HG02759 (cell line): ENCODE measurements at regions not wholly inside any gene's neighbourhood (a gene's known extent, or its start where the extent isn't known, plus 50 kb on each side); places are given as distances from the start of the nearest gene placed in this dataset.
A peak's percentile ranks its signal among the peaks of the same experiment; 100 is the strongest.
"Not testable (repeated sequence)": the region's sequence is repeated elsewhere in the genome, so short reads cannot be mapped to it uniquely, and the experiment has no call there.

Experiments
- ATAC-seq: cut with Tn5 transposase; IDR thresholded peaks from one replicate; pipeline ENCODE4 v1.9.1; 2021; ENCODE audit warnings: mild to moderate bottlenecking, moderate library complexity; ENCODE audit not compliant: unreplicated experiment

DNA sequence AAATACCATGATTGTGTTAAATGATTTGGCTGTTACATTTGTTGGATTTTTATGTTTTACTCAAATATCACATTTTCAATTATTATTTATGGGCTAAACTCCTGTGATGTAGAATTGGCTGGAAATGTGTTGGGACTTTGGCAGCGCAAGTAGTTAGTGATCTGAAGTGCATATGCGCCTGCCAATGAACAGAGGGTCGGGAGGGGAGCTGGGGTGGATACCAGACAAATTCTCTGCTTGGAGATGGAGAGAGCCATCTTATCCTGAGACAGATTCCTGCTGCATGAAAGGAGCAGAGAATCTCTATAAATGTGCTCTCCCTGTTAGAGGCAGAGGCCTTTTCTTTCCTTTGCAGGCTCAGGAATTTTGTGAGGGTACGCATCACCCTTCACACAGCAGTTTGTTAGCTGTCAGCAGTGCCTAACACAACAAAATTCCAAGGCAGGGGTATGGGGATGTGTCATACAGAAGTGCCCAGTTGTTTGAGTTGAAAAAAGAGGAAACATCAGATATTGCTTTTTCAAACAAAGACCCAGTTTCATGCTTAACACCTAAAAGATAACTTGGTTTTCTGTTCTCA is 489.1 kb downstream of the CSNK1G3 start:
- no peak for ATAC-seq

DNA sequence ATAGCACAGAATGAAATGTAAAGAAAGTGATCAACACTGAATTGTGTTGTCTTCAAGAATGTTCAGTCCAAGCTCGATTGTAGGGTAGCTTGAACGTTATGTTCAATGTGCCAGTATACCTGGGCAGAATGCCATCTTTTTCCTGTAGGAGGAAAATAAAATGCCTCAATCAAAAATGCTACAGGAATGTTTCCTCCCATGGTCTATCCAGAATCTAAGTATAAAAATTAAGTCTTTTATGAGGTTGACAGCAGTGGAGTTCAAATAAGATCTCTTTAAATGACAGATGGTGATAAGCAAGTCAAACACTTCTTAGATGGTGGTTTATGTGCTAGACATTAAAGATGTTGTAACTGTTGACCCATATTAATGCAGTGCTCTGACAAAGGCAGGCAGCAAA is 488.6 kb downstream of the CSNK1G3 start:
- ATAC-seq, result no peak

GRCh38 chr5:123997462-123998215 is 485.7 kb downstream of the CSNK1G3 start:
- no peak for ATAC-seq

DNA sequence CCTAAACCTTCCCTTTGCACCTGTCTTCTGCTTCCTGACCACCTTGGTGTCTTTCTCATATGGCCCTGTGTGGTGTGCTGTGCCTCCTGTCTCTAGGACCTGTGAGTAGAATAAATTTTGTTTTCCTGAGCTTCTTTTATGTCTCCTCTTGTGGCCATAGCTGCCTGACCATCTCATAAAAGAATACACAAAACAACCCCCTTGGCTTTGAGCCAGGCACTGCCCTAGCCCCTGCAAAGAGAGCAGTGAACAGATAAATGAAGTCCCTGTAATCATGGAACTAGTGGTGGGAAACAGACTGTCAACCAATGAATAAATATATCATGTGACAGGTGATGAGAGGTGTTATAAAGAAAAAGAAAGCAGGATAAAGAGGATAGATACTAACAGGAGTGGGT is 485.1 kb downstream of the CSNK1G3 start:
- ATAC-seq, result no peak

GRCh38 chr5:123992641-123993040 is 480.7 kb downstream of the CSNK1G3 start:
- ATAC-seq, result no peak

DNA sequence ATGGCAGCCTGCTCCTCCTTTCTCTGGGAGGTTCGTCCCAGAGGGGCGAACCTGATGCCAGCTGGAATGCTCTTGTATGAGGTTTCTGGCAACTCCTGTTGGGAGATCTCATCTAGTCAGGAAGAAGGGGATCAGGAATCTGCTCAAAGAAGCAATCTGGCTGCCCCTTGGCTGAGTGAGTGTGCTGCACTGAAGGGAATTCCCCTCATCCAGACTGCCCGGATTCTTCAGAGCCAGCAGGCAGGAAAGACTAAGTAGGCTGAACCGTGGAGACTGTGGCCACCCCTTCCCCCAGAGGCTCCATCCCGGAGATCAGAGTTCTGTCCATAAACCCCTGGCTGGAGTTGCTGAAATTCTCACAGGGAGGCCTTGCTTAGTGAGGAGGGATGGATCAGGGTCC is 476.0 kb downstream of the CSNK1G3 start:
- ATAC-seq, result no peak

GRCh38 chr5:123976379-123977033 is 464.5 kb downstream of the CSNK1G3 start:
- ATAC-seq, result peak; percentile 83

- not testable (repeated sequence) for ATAC-seq
Measured at GRCh38 chr5:123975521-123975920, 463.5 kb downstream of the CSNK1G3 start.

DNA sequence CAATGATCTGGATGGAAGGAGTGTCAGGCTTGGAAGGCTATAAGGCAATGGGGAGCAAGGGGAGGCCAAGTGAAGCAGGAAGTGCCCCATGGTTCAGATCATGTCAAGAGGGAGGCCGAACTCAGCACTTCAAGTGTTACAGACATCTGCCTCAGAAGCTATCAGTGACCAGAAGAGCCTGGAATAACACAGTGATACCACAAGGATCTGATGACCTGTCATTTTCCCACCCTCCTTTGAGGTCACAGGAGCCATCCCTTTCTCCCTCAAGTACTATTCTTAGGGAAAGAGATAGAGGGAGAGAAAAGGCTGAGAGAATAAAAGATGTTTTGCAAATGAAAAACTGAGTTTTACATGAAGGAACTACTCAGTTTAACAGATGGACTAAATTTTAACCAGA is 454.8 kb downstream of the CSNK1G3 start:
- ATAC-seq, result no peak

DNA sequence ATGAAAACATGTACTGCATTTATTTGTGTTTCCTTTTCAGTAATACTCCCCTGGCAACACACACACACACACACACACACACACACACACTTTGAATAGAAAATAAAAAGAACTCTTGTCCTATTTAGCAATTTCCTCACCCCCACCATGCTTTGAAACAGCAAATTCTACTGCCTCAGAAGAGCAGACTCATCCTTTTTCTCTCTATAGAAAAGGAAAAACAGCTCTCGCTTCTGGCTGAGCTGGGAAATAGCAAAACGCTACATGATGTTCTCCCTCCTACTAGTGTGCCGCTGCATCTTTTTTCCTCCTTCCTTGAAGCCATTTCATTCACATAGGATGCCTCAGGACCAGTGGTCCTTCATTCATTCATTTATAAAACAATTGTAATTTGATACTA is 453.6 kb downstream of the CSNK1G3 start:
- ATAC-seq, result no peak

GRCh38 chr5:123964884-123965283 is 452.9 kb downstream of the CSNK1G3 start:
- ATAC-seq, result no peak

GRCh38 chr5:123960526-123960925 is 448.5 kb downstream of the CSNK1G3 start:
- no peak for ATAC-seq

GRCh38 chr5:123951582-123951977 is 439.6 kb downstream of the CSNK1G3 start:
- no peak for ATAC-seq

DNA sequence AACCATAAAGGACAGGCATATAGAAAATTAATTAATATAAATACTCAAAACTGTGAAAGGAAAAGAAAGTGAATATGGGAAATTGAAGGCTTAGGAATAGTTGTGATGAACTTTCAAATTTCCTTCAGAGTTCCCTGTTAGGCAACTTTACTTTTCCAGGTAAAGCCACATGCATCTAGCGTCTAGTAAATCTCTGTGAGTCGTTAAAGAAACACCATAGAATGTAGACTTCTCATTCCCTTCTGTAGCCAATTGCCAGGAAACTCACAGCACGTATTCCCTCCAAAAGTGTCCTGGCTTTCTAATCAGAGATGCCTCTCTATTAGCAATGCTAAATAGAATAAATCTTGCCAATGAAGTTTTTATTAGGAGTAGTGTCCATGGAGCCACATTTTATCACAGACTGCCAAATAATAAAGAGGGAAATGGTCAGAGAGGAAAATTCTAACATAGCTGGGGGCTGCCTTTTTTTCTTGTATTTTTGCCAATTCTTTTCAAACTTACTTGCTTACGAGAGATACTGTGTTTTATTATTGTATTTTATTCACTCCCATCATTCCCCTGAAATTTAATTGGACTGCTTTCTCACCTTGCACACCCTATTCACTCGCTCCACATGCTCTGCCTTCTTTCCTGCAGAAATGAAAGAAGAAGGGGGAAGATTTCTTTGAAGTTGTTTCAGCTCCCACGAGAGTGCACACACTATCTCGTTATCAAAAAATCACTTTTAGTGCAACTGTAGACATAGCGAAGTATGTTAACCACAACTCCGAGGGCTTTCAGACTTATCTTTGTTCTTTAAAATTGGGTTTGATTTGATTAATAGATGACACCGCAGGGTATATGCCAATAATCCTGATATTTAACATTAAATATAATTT is 439.0 kb downstream of the CSNK1G3 start:
- ATAC-seq, result no peak

DNA sequence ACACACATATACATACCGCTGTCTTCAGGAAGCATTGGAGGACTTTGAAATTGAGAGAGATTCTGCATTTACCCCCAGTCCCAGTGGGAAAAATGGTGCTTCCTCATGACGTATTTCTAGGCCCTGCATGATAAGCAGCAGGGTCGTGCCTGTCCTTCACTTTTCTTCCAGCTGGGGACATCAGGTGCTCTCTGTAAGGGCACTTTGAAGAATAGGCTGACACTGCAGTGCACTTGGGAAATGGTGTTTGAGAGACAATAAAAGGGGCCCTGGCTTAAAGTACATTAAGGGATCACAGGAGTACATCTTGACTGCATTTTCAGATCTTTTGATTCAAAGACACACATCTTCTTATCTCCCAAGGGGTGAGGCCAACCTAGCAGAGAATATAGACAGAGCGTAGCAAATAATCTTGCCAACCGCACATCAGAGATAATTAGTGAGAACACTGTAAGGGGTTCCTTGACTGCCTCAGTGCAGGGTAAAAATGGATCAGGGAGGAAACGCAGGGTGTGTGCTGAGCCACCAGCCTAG is 437.9 kb downstream of the CSNK1G3 start:
- ATAC-seq, result no peak

DNA sequence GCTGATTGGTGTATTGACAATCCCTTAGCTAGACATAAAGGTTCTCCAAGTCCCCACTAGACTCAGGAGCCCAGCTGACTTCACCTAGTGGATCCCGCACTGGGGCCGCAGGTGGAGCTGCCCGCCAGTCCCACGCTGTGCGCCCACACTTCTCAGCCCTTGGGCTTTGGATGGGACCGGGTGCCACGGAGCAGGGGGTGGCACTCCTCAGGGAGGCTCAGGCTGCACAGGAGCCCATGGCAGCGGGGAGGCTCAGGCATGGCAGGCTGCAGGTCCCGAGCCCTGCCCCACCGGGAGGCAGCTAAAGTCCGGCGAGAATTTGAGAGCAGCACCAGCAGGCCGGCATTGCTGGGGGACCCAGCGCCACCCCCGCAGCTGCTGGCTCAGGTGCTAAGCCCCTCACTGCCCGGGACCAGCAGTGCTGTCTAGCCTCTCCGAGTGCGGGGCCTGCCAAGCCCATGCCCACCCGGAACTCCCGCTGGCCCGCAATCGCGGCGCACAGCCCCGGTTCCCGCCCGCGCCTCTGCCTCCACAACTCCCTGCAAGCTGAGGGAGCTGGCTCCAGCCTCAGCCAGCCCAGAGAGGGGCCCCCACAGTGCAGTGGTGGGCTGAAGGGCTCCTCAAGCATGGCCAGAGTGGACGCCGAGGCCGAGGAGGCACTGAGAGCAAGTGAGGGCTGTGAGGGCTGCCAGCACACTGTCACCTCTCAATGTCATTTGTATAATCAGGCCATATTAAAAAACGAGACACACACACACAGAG is 437.2 kb downstream of the CSNK1G3 start:
- no peak for ATAC-seq

DNA sequence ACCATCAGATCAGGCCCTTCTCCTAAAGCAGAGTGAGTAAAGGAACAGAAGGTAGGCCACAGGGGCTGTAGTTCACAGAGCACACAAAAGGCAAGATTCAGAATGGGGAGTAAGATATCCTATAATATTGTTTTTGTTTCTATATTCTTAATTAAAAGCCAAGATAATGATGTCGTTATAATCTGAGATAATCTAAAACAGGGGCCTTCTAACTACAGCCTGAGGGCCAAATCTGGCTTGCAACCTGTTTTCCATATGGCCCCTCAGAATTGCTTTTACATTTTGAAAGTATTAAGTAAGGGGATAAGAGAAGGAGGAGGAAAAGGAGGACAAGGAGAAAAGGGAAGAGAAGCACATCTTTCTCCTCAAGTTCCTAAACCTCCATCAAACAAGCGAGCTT is 435.8 kb downstream of the CSNK1G3 start:
- ATAC-seq, result no peak

DNA sequence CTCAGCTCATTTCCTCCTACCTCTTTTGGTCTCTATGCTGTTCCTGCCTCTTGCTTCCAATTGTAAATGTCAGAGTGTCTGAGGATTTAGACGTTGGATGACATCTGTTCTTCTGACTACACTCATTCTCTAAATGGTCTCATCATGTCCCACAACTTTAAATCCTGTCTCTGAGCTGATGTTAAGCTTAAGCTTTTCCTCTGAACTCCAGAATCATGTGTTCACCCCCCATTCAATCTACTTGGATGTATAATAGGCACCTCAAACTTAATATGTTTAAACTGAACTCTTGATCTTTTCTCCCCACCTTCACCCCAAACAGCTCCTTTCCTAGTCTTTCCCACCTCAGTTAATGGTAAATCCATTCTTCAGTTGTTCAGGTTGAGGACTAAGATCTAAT is 433.6 kb downstream of the CSNK1G3 start:
- ATAC-seq, result no peak

GRCh38 chr5:123943151-123943550 is 431.2 kb downstream of the CSNK1G3 start:
- ATAC-seq, result no peak

DNA sequence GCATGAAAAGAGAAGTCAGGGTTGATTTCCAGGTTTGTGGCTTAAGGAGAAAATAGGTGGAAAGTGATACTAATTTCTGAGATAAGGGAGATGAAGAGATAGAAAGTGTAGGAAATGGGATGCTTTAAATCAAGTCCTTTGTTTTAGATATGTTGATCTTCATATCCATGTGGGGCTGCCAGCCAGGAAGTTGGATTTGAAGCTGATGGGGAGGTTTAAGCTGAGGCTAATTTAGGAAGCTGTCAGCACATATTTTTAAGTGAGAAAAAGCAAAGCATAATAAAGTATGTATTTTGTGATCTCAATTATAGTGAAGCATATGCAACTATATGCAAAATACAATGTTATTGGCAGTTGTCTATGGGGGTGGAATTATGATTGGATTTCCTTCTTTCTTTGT is 428.4 kb downstream of the CSNK1G3 start:
- no peak for ATAC-seq
